Stomach smooth muscle (tissue), 2 donors: ENCODE measurements at regions not wholly inside any gene's neighbourhood (a gene's known extent, or its start where the extent isn't known, plus 50 kb on each side); places are given as distances from the start of the nearest gene placed in this dataset.

ENCODE experiments used
- H3K27ac ChIP-seq: one replicate; pipeline ENCODE4 v1.7.0; 2013; ENCODE audit warnings: mild to moderate bottlenecking, low read length, inconsistent platforms
- H3K27me3 ChIP-seq, 2 donors: one replicate each; pipeline ENCODE4 v1.7.0; 2013; ENCODE audit warnings: low read length in 2 of 2; ENCODE audit not compliant: insufficient read depth in 2 of 2, control insufficient read depth in 1 of 2
- H3K36me3 ChIP-seq, 2 donors: one replicate each; pipeline ENCODE4 v1.7.0; 2013; ENCODE audit warnings: low read length in 2 of 2; ENCODE audit not compliant: control insufficient read depth in 2 of 2, insufficient read depth in 2 of 2
- H3K4me1 ChIP-seq: one replicate; pipeline ENCODE4 v1.7.0; 2013; ENCODE audit warnings: low read length; ENCODE audit not compliant: control insufficient read depth, insufficient read depth
- H3K4me3 ChIP-seq, 2 donors: one replicate each; pipeline ENCODE4 v1.7.0; 2013; ENCODE audit warnings: low read length in 2 of 2
- H3K9ac ChIP-seq, 2 donors: one replicate each; pipeline ENCODE4 v1.7.0; 2013; ENCODE audit warnings: low read length in 2 of 2, mild to moderate bottlenecking in 1 of 2
- H3K9me3 ChIP-seq, 2 donors: one replicate each; pipeline ENCODE4 v1.7.0; 2013; ENCODE audit warnings: low read length in 2 of 2; ENCODE audit not compliant: control insufficient read depth in 2 of 2
- donor health status: healthy.
- donor health status: Pancreatic carcinoma.

DNA sequence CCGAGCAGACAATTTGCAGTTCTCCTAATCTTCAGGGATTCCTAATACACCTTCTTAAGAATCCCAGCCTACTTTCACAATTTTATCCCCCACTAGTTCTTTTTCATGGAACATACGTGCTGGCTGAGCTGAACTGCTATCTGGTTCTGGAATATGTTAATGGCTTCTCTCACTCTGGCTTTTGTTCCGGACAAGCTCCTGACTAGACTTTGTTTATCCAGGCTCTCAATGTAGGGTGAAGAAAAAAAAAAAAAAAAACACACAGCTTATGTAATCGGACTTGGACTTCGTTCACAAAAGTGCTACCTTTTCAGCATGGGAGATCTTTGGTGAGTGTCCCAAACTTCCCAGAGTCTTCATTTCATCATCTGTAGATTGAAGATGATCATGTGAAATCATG is 555.4 kb upstream of the CPEB2 start:
- H3K27ac ChIP-seq: no peak overlapping the region
- no peaks in the 10 kb centered on the region for H3K27me3 ChIP-seq
- no peaks in the 10 kb centered on the region for H3K4me1 ChIP-seq
- H3K9me3 ChIP-seq: no peaks in the 10 kb centered on the region
- no peaks in the 10 kb centered on the region for H3K36me3 ChIP-seq
- no peak overlapping the region for H3K9ac ChIP-seq
- H3K4me3 ChIP-seq: no peak overlapping the region

DNA sequence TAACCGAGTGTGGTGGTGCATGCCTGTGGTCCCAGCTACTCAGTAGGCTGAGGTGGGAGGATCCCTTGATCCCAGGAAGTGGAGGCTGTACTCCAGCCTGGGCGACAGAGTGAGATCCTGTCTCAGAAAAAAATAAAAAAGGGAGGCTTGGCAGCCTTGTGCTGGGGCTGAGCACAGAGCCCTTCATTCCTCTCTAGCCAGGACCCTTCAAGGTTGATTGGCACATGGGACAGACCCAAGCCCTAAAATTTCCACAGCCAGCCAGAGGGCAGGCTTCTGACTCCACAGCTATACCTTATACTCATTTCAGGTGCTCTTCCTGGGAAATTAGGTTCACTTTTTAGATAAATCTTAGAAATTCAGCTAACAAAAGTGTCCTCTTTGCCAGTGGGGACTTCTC is 553.0 kb upstream of the CPEB2 start:
- H3K4me3 ChIP-seq: no peak overlapping the region
- no peaks in the 10 kb centered on the region for H3K9me3 ChIP-seq
- no peak overlapping the region for H3K27ac ChIP-seq
- H3K36me3 ChIP-seq: no peaks in the 10 kb centered on the region
- peaks cover 0 to 3% of the 10 kb centered on the region in 2 donors for H3K27me3 ChIP-seq
- no peaks in the 10 kb centered on the region for H3K4me1 ChIP-seq
- no peak overlapping the region for H3K9ac ChIP-seq

DNA sequence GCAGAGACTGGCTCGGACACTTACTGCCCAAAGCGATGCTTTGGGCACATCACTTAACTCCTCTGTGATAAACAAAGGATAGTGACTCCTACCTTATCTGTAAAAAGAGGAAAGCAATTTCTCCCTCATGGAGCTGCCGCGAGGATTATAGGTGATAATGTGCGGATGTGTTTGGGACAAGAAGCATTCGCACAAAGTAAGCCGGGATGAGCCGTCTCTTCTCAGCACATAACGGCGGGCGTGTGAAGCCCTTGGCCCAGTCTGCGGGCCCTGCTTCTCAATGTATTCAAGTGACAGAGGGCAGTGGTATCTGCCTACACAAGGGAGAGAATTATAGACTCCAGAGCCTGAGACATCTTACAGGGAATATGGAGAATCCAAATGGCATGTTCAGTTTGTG is 550.3 kb upstream of the CPEB2 start:
- no peaks in the 10 kb centered on the region for H3K36me3 ChIP-seq
- peaks cover 0 to 3% of the 10 kb centered on the region in 2 donors for H3K27me3 ChIP-seq
- H3K9ac ChIP-seq: no peak overlapping the region
- H3K4me1 ChIP-seq: no peaks in the 10 kb centered on the region
- no peak overlapping the region for H3K27ac ChIP-seq
- no peak overlapping the region for H3K4me3 ChIP-seq
- no peaks in the 10 kb centered on the region for H3K9me3 ChIP-seq

DNA sequence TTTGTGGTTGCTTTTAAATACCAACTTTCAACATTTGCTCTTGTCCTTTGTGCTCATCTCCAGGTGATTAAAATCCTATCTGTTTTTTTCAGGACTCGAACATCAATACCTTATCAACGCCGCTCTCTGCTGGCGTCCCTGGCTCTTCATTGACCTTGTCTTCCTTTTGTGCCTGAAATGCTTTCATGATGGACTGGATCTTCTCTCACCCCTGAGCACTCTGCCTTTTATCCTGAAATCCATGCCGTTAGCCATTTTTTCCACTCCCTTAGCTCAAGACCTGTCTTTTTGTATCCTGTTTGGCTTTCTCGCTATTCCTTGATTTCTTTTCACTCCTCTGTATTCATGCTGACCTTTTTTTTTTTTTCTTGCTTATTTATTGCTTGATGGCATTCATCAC is 549.5 kb upstream of the CPEB2 start:
- Histone ChIP-seq H3K4me1 (no peaks in the 10 kb centered on the region), H3K9ac (no peak overlapping the region), H3K27ac (no peak overlapping the region), H3K27me3 (peaks cover 0 to 3% of the 10 kb centered on the region in 2 donors), H3K4me3 (no peak overlapping the region), H3K36me3 (no peaks in the 10 kb centered on the region), H3K9me3 (no peaks in the 10 kb centered on the region)

DNA sequence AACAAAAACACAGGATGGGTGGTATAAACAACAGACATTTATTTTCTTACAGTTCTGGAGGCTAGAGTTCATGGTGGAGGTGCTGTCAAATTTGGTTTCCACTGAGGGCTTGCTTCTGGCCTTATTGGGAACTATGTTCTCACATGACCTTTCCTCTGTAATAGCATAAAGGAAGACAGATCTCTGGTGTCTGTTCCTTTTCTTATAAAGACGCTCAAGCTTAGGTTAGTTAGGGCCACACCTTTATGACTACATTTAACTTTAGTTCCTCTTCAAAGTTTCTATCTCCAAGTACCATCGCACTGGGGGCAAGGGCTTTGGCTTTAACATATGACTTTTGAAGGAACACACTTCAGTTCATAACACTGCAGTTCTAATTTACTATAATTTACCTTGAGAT is 543.8 kb upstream of the CPEB2 start:
- Histone ChIP-seq H3K9ac (no peak overlapping the region), H3K36me3 (no peaks in the 10 kb centered on the region), H3K9me3 (no peaks in the 10 kb centered on the region), H3K27me3 (no peaks in the 10 kb centered on the region), H3K27ac (no peak overlapping the region), H3K4me3 (no peak overlapping the region), H3K4me1 (no peaks in the 10 kb centered on the region)

DNA sequence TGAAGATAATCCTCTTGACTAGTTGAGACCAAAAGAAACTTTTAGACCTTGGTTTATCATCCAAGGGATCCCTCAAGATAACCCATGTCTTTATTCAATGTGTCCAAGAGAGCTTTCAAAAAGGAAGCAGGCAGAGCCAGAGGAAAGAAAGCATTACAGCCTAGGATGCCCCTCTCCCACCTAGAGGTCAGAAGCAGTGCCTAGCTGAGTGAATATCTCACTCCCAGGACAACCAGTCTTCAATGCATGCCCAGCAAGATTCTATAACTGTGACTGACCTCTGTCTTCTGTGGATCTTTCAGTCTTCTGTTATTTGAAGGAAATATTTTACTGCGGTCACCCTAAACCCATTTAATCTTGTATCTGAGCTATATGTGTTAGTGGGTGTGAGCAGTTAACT is 537.2 kb upstream of the CPEB2 start:
- no peak overlapping the region for H3K27ac ChIP-seq
- H3K9me3 ChIP-seq: no peaks in the 10 kb centered on the region
- H3K4me1 ChIP-seq: no peaks in the 10 kb centered on the region
- H3K36me3 ChIP-seq: no peaks in the 10 kb centered on the region
- H3K4me3 ChIP-seq: no peak overlapping the region
- no peaks in the 10 kb centered on the region for H3K27me3 ChIP-seq
- H3K9ac ChIP-seq: no peak overlapping the region

DNA sequence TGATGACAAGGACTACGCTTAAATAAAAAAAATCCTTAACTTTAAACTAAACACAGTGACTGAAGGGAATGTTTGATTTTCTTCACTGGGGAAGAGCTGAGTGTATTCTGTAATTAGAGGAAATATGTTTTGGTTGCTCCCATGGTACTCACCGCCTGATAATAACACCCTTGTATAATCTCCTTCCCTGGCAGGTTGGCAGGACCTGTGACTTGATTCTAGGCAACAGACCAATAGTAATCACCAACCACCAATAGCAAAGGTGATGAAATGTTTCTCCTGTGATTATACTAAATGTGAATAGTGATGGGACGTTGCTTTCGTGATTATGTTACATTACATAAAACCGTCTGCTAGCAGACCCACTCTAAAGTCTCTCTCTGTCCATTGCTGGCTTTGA is 536.8 kb upstream of the CPEB2 start:
- Histone ChIP-seq H3K4me3 (no peak overlapping the region), H3K9me3 (no peaks in the 10 kb centered on the region), H3K36me3 (no peaks in the 10 kb centered on the region), H3K9ac (no peak overlapping the region), H3K4me1 (no peaks in the 10 kb centered on the region), H3K27ac (no peak overlapping the region), H3K27me3 (no peaks in the 10 kb centered on the region)

DNA sequence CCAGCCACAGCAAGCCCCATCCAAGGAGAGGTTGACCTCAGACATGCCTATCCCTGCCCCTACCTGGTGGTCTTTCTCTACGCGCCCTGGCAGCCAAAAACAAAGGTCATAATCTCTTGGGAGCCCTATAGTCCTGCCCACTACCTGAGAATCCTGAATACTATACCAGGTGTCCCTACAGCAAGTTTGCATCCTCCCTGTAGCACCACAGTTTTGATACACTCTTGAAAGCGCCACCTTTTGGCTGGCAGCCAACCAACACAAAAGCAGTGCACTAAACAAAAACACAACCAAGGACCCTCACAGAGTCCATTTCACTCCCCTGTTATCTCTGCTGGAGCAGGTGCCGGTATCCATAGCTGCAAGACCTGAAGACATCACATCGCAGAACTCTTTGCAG is 523.8 kb upstream of the CPEB2 start:
- Histone ChIP-seq H3K4me1 (no peaks in the 10 kb centered on the region), H3K9me3 (no peaks in the 10 kb centered on the region), H3K36me3 (no peaks in the 10 kb centered on the region), H3K4me3 (no peak overlapping the region), H3K27me3 (no peaks in the 10 kb centered on the region), H3K9ac (no peak overlapping the region), H3K27ac (no peak overlapping the region)

DNA sequence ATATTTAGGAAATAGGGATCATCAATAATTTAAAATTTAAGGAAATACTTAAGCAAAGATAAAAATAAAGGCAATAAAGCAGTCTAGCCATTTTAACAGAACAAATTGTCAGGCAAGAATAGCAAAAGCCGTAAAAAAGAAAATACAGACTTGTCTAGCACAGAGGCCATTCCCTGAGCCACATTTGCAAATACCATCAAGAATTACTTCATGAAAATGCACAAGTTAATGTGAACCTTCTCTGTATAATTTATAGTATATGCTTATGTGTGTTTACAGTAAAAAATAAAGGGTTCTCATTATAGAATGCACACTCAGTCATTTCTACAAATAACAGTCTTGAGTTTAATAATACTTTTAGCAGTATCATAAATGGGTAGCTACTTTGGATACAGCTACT is 505.9 kb upstream of the CPEB2 start:
- Histone ChIP-seq H3K9me3 (peaks cover 0 to 4% of the 10 kb centered on the region in 2 donors), H3K36me3 (no peaks in the 10 kb centered on the region), H3K27ac (no peak overlapping the region), H3K4me1 (no peaks in the 10 kb centered on the region), H3K9ac (no peak overlapping the region), H3K4me3 (no peak overlapping the region), H3K27me3 (no peaks in the 10 kb centered on the region)

DNA sequence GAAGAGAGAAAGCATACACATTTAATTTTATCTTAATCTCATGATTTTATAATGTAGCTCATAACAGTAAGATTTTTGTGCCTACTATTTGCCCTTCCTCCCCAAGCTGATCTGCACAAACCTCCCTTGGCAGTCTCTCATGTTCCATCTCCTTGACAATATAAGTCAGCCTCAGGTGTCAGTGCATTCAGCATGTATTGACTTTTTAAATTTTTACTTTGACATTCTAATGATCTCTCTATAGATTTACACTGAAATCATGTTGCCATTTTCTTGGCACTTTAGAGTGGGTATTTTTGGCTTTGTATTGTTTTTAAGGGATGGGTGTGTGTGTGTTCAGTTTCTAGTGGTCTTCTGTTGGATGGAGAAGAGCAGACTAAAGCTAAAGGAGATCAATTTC is 505.3 kb upstream of the CPEB2 start:
- H3K9me3 ChIP-seq: peaks cover 0 to 4% of the 10 kb centered on the region in 2 donors
- H3K4me1 ChIP-seq: no peaks in the 10 kb centered on the region
- no peak overlapping the region for H3K9ac ChIP-seq
- H3K4me3 ChIP-seq: no peak overlapping the region
- H3K27me3 ChIP-seq: no peaks in the 10 kb centered on the region
- no peak overlapping the region for H3K27ac ChIP-seq
- H3K36me3 ChIP-seq: no peaks in the 10 kb centered on the region

DNA sequence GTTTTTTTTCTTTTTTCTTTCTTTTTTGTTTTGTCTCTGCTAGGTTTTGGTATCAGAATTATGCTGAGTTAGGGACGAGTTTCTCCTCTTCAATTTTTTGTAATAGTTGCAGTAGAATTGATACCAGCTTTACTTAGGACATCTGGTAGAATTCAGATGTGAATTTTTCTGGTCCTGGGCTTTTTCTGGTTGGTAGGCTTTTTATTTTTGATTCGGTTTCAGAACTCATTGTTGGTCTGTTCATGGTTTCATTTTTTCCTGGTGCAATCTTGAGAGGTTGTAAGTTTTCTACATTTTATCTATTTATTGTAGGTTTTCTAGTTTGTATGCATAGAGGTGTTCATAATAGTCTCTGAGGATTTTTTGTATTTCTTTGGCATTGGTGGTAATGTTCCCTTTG is 498.1 kb upstream of the CPEB2 start:
- H3K27ac ChIP-seq: no peak overlapping the region
- H3K36me3 ChIP-seq: no peaks in the 10 kb centered on the region
- no peak overlapping the region for H3K9ac ChIP-seq
- no peaks in the 10 kb centered on the region for H3K4me1 ChIP-seq
- H3K4me3 ChIP-seq: no peak overlapping the region
- H3K27me3 ChIP-seq: no peaks in the 10 kb centered on the region
- peaks cover 0 to 4% of the 10 kb centered on the region in 2 donors for H3K9me3 ChIP-seq

DNA sequence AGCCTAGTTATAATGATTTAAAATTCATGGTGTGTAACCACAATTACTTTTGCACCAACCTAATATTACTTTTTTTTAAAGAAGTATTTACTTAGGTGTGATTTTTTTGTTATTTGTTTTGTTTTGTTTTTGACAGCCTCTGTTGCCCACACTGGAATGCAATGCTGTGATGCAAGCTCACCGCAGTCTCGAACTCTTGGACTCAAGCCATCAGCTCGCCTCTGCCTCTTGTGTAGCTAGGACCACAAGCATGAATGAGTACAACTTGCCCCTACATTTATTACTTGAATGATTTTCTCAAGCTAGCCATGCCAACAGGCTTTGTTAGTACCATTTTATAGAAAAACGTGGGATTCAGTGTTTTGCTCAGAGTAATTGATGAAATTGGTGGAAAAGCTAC is 488.8 kb upstream of the CPEB2 start:
- no peak overlapping the region for H3K9ac ChIP-seq

More for the DNA sequence above, 488.8 kb upstream of the CPEB2 start:
- Histone ChIP-seq H3K4me1 (no peaks in the 10 kb centered on the region), H3K27ac (no peak overlapping the region), H3K9me3 (no peaks in the 10 kb centered on the region), H3K36me3 (no peaks in the 10 kb centered on the region), H3K4me3 (no peak overlapping the region), H3K27me3 (no peaks in the 10 kb centered on the region)
